GM19438 (cell line): ENCODE measurements at regions not wholly inside any gene's neighbourhood (a gene's known extent, or its start where the extent isn't known, plus 50 kb on each side); places are given as distances from the start of the nearest gene placed in this dataset.
"Not testable (repeated sequence)": the region's sequence is repeated elsewhere in the genome, so short reads cannot be mapped to it uniquely, and the experiment has no call there.

ENCODE experiments used
- ATAC-seq: cut with Tn5 transposase; IDR thresholded peaks from one replicate; pipeline ENCODE4 v1.9.1; 2021; ENCODE audit warnings: low read depth; ENCODE audit not compliant: unreplicated experiment

DNA sequence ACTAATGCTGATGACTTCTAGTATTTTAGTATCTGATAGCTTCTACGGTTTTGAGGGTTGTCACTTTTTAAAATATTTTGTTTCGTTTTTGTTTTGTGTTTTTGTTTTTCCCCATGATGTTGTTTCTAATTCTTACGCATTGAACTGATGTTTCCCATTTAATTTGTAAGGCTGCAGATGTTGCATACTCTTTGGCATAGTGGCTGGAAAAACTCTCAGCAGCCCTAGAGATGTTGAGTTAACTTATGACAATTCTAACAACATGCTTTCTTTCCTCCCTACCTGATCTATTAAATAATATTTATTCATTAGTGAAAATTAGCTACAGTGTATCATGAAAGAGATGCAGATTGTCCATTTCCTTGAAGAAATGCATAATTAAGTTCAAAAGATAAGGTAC lies 559.3 kb upstream of the GRM7 start:
- no peak for ATAC-seq

- ATAC-seq: no peak
Measured at GRCh38 chr3:6315906-6316305, 545.0 kb upstream of the GRM7 start.

- no peak for ATAC-seq
Measured at GRCh38 chr3:6321999-6322398, 538.9 kb upstream of the GRM7 start.

DNA sequence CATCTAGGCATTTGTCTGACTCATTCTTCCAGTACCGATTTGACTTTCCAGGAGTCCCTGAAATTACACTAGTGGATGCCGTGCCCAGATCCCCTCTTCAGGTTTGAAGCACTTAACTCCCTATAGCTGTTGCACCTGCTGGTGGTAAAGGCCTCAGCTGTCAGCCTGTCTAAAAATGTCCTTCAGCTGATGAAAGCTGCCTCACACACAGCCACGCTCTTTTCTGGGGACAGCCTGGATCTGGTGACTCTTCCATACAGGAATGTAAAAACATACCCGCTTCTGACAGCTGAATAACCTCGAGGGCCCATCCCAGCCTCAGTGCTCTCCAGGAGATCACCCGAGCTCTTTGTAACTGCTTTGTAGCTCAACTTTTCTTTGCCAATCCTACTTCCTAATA lies 534.1 kb upstream of the GRM7 start:
- no peak for ATAC-seq

GRCh38 chr3:6340980-6341325 lies 520.0 kb upstream of the GRM7 start:
- not testable (repeated sequence) for ATAC-seq

DNA sequence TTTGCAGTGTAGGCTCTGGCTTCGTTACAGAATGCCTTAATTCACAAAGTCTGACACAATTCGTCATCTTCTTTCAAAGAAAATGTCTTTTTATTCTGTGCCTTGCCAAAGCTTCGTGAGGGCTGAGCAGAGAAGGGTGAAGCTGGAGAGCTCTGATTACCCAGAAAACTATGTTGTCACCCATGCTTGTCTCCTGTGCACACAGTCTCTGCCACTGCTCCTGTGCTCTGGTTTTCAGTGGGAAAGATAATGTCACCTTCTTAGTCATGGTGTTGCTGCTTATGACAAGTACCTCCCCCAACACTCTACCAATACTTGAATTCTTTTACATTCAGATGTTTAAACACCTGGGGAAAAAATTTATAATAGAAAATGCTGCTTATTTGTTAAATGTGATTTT lies 509.2 kb upstream of the GRM7 start:
- ATAC-seq: no peak

DNA sequence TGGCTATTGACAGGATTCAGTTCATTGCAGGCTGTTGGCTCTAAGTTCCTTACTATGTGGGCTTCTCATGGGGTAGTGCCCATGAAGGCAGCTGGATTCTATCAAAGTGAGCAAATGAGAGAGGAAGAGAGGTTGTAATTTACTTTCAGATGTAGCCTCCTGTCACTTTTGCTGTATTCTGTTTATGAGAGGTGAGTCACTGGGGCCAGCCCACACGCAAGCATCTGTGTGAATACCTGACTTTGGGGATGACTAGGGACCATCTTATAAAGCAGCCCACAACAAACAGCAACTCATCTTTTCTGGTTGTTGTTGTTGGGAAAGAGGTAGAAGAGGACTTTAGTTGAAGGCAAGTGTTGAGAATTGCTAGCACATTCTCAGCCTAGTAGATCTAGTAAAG lies 506.3 kb upstream of the GRM7 start:
- no peak for ATAC-seq

GRCh38 chr3:6362406-6362805 lies 498.5 kb upstream of the GRM7 start:
- ATAC-seq: no peak

DNA sequence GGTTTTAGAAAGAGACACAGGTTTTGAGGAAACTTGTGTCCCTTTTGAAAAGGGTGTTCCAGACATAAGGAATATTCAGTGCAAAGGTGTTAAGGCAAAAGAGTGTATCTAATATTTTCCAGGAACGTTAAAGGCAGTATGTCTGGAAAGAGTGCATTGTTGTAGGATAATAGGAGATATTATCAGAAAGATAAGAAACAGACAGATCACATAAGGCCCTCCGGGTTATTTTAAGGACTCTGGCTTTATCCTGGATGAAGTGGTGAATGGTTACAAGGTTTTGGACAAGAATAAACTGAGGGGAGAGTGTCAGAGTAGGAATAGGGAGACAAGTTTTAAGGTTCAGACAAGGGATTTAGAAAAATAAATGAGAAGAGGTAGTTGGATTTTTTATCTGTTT lies 493.7 kb upstream of the GRM7 start:
- ATAC-seq: no peak

- no peak for ATAC-seq
Measured at GRCh38 chr3:6392123-6392522, 468.8 kb upstream of the GRM7 start.

DNA sequence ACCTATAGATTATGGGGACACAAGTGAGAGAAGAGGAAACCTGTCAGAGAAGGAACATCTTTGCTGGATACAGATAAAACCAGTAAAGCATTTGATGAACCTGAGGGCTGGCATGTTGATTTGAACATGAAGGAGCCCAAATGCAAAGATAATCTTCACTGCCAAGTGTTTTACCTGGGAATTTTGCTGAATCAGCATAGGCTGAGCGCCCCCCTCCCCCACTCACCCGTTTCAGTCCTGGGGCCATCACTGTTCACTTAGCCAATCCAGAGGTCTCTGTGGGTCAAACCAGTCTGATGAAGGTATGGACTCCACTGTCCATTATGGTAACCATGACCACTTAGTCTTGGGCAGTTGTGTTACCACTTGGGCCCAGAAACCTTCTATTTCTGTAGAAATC lies 466.0 kb upstream of the GRM7 start:
- no peak for ATAC-seq

DNA sequence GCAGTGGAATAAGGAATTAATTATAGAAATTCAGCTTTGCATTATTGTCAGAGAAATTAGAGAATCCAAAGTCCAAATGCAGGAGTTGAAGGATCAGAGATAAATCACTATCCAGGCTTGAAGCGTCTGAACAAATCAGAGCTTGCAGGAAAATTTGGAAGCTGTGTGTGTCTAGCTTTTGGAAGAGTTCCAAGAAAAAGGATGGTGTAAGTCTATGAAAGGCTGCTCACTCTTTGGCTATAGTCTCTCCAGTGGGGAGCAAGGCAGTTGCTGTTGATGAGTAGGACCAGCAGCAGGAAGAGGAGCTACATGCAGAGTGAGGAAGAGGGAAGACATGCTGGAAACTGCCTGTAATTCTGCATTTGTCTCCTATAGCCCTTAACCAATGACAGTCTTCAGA lies 464.3 kb upstream of the GRM7 start:
- no peak for ATAC-seq

GRCh38 chr3:6402666-6403065 lies 458.2 kb upstream of the GRM7 start:
- ATAC-seq: not testable (repeated sequence)

- not testable (repeated sequence) for ATAC-seq
Measured at GRCh38 chr3:6406923-6407322, 454.0 kb upstream of the GRM7 start.

GRCh38 chr3:6416049-6416661 lies 444.8 kb upstream of the GRM7 start:
- ATAC-seq: no peak

DNA sequence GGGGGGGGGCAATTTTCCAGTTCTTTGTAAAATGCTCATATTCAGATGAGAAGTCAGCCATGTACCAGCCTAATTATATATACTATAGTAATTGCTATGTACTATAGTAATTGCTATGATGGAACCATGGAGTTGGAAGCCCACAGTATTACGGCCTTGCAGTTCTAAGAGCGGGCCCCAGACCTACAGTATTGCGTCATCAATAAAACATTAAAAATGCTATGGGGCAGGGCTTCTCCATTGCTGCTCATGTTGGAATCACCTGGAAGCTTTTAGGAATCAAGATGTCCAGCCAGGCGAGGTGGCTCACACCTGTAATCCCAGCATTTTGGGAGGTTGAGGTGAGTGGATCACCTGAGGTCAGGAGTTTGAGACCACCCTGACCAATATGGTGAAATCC lies 443.7 kb upstream of the GRM7 start:
- no peak for ATAC-seq

DNA sequence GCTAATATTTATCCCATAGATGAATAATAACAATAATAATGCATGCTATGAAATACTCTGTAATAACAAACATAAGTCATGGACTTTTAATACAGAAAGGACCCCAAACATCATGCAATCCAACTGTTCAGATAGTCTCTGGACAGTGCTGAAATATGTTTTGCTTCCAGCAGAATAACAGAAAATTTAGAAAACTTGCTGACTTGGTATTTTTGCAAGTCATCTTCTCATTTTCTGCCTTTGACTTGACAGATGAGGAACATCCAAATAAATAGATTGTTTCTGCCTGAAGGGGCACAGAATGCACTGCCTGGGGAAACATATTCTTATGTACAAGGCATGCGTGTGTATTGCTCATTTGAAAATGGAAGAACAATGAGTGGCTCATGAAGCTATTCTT lies 442.4 kb upstream of the GRM7 start:
- ATAC-seq: no peak

- no peak for ATAC-seq
Measured at GRCh38 chr3:6421666-6422445, 439.1 kb upstream of the GRM7 start.

DNA sequence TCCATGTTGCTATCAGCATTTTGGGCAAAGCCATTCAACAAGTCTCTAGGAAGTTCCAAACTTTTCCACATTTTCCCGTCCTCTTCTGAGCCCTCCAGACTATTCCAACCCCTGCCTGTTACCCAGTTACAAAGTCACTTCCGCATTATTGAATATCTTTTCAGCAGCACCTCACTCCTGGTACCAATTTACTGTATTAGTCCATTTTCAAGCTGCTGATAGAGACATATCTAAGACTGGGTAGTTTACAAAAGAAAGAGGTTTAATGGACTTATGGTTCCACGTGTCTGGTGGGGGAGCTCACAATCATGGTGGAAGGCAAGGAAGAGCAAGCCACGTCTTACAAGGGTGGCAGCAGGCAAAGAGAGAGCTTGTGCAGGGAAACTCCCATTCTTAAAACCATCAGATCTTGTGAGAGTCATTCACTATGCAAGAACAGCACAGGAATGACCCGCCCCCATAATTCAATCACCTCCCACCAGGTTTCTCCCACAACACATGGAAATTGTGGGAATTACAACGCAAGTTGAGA lies 435.6 kb upstream of the GRM7 start:
- ATAC-seq: no peak

DNA sequence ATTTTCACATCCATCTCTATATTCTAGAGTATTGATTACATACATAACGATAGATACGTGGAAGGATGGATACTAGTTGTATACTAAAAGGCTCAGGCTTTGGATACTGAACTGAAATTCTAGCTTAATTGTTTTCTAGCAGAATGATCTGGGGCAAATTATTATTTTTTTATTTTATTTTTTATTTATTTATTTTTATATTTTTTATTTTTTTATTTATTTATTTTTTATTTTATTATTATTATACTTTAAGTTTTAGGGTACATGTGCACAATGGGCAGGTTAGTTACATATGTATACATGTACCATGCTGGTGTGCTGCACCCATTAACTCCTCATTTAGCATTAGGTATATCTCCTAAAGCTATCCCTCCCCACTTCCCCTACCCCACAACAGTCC lies 432.6 kb upstream of the GRM7 start:
- not testable (repeated sequence) for ATAC-seq

DNA sequence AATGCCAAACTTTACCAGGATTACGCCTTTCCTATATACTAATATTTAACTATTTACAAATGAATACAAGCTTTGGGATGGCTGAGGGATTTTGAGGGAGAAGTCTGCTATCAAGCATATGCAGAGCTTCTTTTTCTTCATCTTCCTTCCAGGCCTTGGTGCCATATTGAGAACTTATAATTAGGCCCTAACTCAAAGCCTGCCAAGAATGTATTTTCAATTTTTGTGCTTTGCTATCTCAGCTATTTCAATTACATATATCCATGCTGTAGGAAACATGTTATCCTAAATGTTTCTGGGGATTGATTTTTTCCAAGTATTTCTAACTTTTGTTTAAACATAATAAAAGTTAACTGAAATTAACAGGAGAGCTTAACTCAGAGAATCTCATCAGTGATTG lies 425.0 kb upstream of the GRM7 start:
- no peak for ATAC-seq

GRCh38 chr3:6437631-6438030 lies 423.3 kb upstream of the GRM7 start:
- ATAC-seq: no peak
